SK-N-SH (cell line): ENCODE measurements at regions not wholly inside any gene's neighbourhood (a gene's known extent, or its start where the extent isn't known, plus 50 kb on each side); places are given as distances from the start of the nearest gene placed in this dataset.

Source experiments
- CTCF ChIA-PET: fragments of 300-600, 350-600 bp; formaldehyde crosslinking; extraction: SDS; loops from one replicate; lab custom pipeline; 2021; lab: Yijun Ruan, JAX
- POLR2A ChIA-PET: fragments of 350-600 bp; sonication (Branson Sonifier 250); formaldehyde crosslinking; extraction: SDS; loops from one replicate; lab custom pipeline; 2020; ENCODE audit warnings: antibody characterized with exemption, inconsistent platforms; lab: Yijun Ruan, JAX
- DNase-seq: peaks from one replicate; pipeline ENCODE4 v3.0.0; 2012
- H2AFZ ChIP-seq: fragments of 200-600 bp; sonication (generic); 2 replicates; pipeline ENCODE4 v1.8.1; 2016; ENCODE audit warnings: antibody characterized with exemption, mild to moderate bottlenecking, low read depth
- H3F3A ChIP-seq: fragments of 200-600 bp; sonication (generic); replicated peaks from 2 replicates; pipeline ENCODE3; 2016; ENCODE audit warnings: antibody characterized with exemption, mild to moderate bottlenecking; ENCODE audit not compliant: insufficient read depth
- H3K27ac ChIP-seq, 2 experiments: fragments of 200-500 bp in 1 of 2; fragments of 200-600 bp in 1 of 2; sonication (Bioruptor generic) in 1 of 2; sonication (generic), shearing (Covaris generic) in 1 of 2; 2 replicates each; pipeline versions ENCODE4 v1.5.1 to v1.6.1; 2014 to 2016; ENCODE audit warnings: low read depth in 2 of 2, inconsistent platforms in 1 of 2, low read length in 1 of 2, mild to moderate bottlenecking in 1 of 2, mixed read lengths in 1 of 2
- H3K27me3 ChIP-seq: fragments of 200-600 bp; sonication (generic), shearing (Covaris generic); 2 replicates; pipeline ENCODE4 v1.6.1; 2016; ENCODE audit warnings: mixed run types; ENCODE audit not compliant: insufficient read depth
- H3K36me3 ChIP-seq, 2 experiments: fragments of 200-500 bp in 1 of 2; fragments of 200-600 bp in 1 of 2; sonication (Bioruptor generic) in 1 of 2; sonication (generic) in 1 of 2; replicated peaks in 1 of 2; 2 replicates each; pipeline versions ENCODE3 to v1.5.1; 2014 to 2016; ENCODE audit warnings: low read length in 1 of 2, mild to moderate bottlenecking in 1 of 2; ENCODE audit not compliant: insufficient read depth in 2 of 2, control insufficient read depth in 1 of 2
- H3K4me1 ChIP-seq, 2 experiments: fragments of 200-500 bp in 1 of 2; fragments of 200-600 bp in 1 of 2; sonication (Bioruptor generic) in 1 of 2; sonication (generic), shearing (Covaris generic) in 1 of 2; 2 replicates each; pipeline versions ENCODE4 v1.5.1 to v1.6.1; 2014 to 2016; ENCODE audit warnings: low read depth in 1 of 2, low read length in 1 of 2, mixed run types in 1 of 2; ENCODE audit not compliant: insufficient read depth in 2 of 2, control insufficient read depth in 1 of 2
- H3K4me2 ChIP-seq: fragments of 200-600 bp; sonication (generic), shearing (Covaris generic); 2 replicates; pipeline ENCODE4 v1.6.1; 2017; ENCODE audit warnings: mixed run types
- H3K4me3 ChIP-seq, 2 experiments: fragments of 200-500 bp in 1 of 2; fragments of 200-600 bp in 1 of 2; sonication (Bioruptor generic) in 1 of 2; sonication (generic), shearing (Covaris generic) in 1 of 2; 2 replicates each; pipeline versions ENCODE4 v1.5.1 to v1.8.1; 2014 to 2016; ENCODE audit warnings: low read depth in 2 of 2, inconsistent platforms in 1 of 2, low read length in 1 of 2, mild to moderate bottlenecking in 1 of 2, mixed read lengths in 1 of 2, moderate library complexity in 1 of 2
- H3K79me2 ChIP-seq: fragments of 200-600 bp; sonication (generic); 2 replicates; pipeline ENCODE4 v1.8.1; 2017; ENCODE audit warnings: mild to moderate bottlenecking; ENCODE audit not compliant: insufficient read depth
- H3K9ac ChIP-seq: fragments of 200-600 bp; sonication (generic); 2 replicates; pipeline ENCODE4 v1.6.1; 2017; ENCODE audit warnings: mixed run types
- H3K9me2 ChIP-seq: fragments of 200-600 bp; sonication (generic); 2 replicates; pipeline ENCODE4 v1.6.1; 2017; ENCODE audit warnings: mixed run types
- H3K9me3 ChIP-seq: fragments of 200-600 bp; sonication (generic); 2 replicates; pipeline ENCODE4 v1.6.1; 2017; ENCODE audit warnings: mixed run types, mild to moderate bottlenecking, moderate library complexity
- H4K20me1 ChIP-seq: fragments of 200-600 bp; sonication (generic); 2 replicates; pipeline ENCODE4 v1.6.1; 2017; ENCODE audit warnings: mild to moderate bottlenecking, mixed run types; ENCODE audit not compliant: insufficient read depth
- EP300 ChIP-seq, 2 experiments: IDR thresholded peaks; 2 replicates each; pipeline versions ENCODE4 v1.4.0 to v1.6.1; 2012; ENCODE audit warnings: borderline replicate concordance in 1 of 2, low read depth in 1 of 2, low read length in 1 of 2
- EZH2phosphoT487 ChIP-seq: fragments of 200-600 bp; sonication (generic); IDR thresholded peaks from 2 replicates; pipeline ENCODE4 v1.6.1; 2017; ENCODE audit warnings: low read depth, mixed run types, mild to moderate bottlenecking, antibody characterized with exemption, moderate library complexity, borderline replicate concordance
- GABPA ChIP-seq: IDR thresholded peaks from 2 replicates; pipeline ENCODE4 v1.4.0; 2012; ENCODE audit warnings: low read depth, mild to moderate bottlenecking
- GATA2 ChIP-seq: sonication (generic); formaldehyde crosslinking; IDR thresholded peaks from 2 replicates; pipeline ENCODE4 v1.5.0; 2020; ENCODE audit warnings: mild to moderate bottlenecking, missing genetic modification reagents
- MEF2A ChIP-seq: IDR thresholded peaks from 2 replicates; pipeline ENCODE4 v1.4.0; 2012; ENCODE audit warnings: low read depth, borderline replicate concordance
- MXI1 ChIP-seq: IDR thresholded peaks from 2 replicates; pipeline ENCODE4 v1.6.1; 2012; ENCODE audit warnings: mild to moderate bottlenecking, low read depth, low read length, improper control_type of control experiment
- NFIC ChIP-seq: IDR thresholded peaks from 2 replicates; pipeline ENCODE4 v1.4.0; 2012; ENCODE audit warnings: borderline replicate concordance
- POLR2AphosphoS5 ChIP-seq: IDR thresholded peaks from 2 replicates; pipeline ENCODE4 v1.6.1; 2012; ENCODE audit warnings: low read depth, low read length
- RAD21 ChIP-seq: IDR thresholded peaks from 2 replicates; pipeline ENCODE4 v1.6.1; 2012; ENCODE audit warnings: mild to moderate bottlenecking, low read length
- RCOR1 ChIP-seq: fragments of 150-350 bp; IDR thresholded peaks from 2 replicates; pipeline ENCODE4 v1.6.1; 2017; ENCODE audit warnings: antibody characterized with exemption, low read length
- RFX5 ChIP-seq: IDR thresholded peaks from 2 replicates; pipeline ENCODE4 v1.6.1; 2012; ENCODE audit warnings: mild to moderate bottlenecking, improper control_type of control experiment, low read length
- RXRA ChIP-seq: IDR thresholded peaks from 2 replicates; pipeline ENCODE4 v1.4.0; 2012; ENCODE audit warnings: low read depth, mild to moderate bottlenecking, borderline replicate concordance
- SIN3A ChIP-seq: IDR thresholded peaks from 2 replicates; pipeline ENCODE4 v1.6.1; 2012; ENCODE audit warnings: low read depth, mild to moderate bottlenecking, low read length, moderate library complexity, borderline replicate concordance
- SMC3 ChIP-seq: IDR thresholded peaks from 2 replicates; pipeline ENCODE4 v1.6.1; 2012; ENCODE audit warnings: low read depth, low read length, improper control_type of control experiment
- TAF1 ChIP-seq: IDR thresholded peaks from 2 replicates; pipeline ENCODE4 v1.6.1; 2012; ENCODE audit warnings: low read depth, mild to moderate bottlenecking, low read length, moderate library complexity, borderline replicate concordance
- TEAD4 ChIP-seq: IDR thresholded peaks from 2 replicates; pipeline ENCODE4 v1.4.0; 2012; ENCODE audit warnings: mild to moderate bottlenecking, borderline replicate concordance; ENCODE audit not compliant: insufficient read depth
- YY1 ChIP-seq: IDR thresholded peaks from 2 replicates; pipeline ENCODE4 v1.4.0; 2012; ENCODE audit warnings: low read depth, mild to moderate bottlenecking
- WGBS: methylation state at CpG from one replicate; pipeline ENCODE4 v1.1.6; 2017; ENCODE audit warnings: low lambda C conversion rate; 5-methylcytosine and 5-hydroxymethylcytosine counted together

DNA sequence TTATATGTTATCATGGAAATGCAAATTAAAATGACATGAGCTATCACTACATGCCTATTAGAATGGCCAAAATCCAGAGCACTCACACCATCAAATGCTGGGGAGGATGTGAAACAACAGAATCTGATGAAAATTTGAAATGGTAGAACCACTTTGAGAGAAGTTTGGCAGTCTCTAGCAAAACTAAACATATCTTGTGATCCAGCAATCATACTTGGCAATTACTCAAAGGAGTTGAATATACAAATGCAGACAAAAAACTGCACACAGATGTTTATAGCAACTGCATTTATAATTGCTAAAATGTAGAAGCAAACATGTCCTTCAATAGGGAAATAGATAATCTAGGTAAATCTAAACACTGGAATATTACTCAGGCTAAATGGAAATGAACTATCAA lies 1164.9 kb downstream of the DNAJB9 start:
- CTCF ChIA-PET = no interaction called here
- H3K9ac ChIP-seq = no peak overlapping the region
- no peaks in the 10 kb centered on the region for H4K20me1 ChIP-seq

DNA sequence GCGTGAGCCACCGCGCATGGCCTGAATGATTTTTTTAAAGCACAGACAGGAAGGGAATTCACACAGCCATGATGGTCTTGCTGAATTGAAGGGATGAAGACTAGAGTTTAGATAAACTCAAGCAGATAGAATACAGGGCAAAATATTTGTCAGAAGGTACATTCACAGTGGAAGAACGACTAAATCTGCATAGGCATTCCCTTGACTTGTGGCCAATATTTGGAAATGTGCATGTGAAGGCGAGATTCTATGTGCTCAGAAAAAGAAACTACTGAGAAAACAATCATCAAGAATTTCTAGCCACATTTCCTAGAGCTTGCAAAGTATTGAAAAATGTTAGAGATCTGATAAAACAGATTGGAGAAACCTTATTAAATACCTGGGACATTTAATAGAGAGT lies 1166.2 kb downstream of the DNAJB9 start:
- CTCF ChIA-PET = no interaction called here
- 65% methylated on average over 5 of the region's 5 CpGs for WGBS

More for the DNA sequence above, 1164.9 kb downstream of the DNAJB9 start:
- Histone ChIP-seq H3K9me3 (peaks cover 15% of the 10 kb centered on the region; the same call in 1 of the 2 replicates), H3K4me2 (no peak overlapping the region), H2AFZ (no peak overlapping the region), H3K27ac (no peak overlapping the region), H3K36me3 (no peaks in the 10 kb centered on the region), H3K27me3 (no peaks in the 10 kb centered on the region), H3K4me1 (no peaks in the 10 kb centered on the region), H3K4me3 (no peak overlapping the region), H3F3A (no peaks in the 10 kb centered on the region), H3K9me2 (no peaks in the 10 kb centered on the region; the same call in 1 of the 2 replicates), H3K79me2 (no peaks in the 10 kb centered on the region)
- POLR2A ChIA-PET = no interaction called here
- no peak for TF ChIP-seq SMC3
- no peak for TF ChIP-seq EZH2phosphoT487
- no peak for TF ChIP-seq RXRA
- TF ChIP-seq GATA2 = no peak
- TF ChIP-seq MEF2A = no peak
- TF ChIP-seq RFX5 = no peak
- TF ChIP-seq YY1 = no peak
- TF ChIP-seq GABPA = no peak
- TF ChIP-seq POLR2AphosphoS5 = no peak
- no peak for TF ChIP-seq RCOR1
- TF ChIP-seq TAF1 = no peak
- TF ChIP-seq NFIC = no peak
- TF ChIP-seq RAD21 = no peak
- TF ChIP-seq EP300 (IDR thresholded peaks at IDR 0.05; ENCODE audit: borderline replicate concordance in 1 of 2, low read depth in 1 of 2, low read length in 1 of 2) = no peak
- DNase-seq = no peak

More for the DNA sequence above, 1166.2 kb downstream of the DNAJB9 start:
- no peak for DNase-seq
- Histone ChIP-seq H3K9ac (no peak overlapping the region), H3K27me3 (no peaks in the 10 kb centered on the region), H2AFZ (no peak overlapping the region)
- TF ChIP-seq GABPA (no peak), MXI1 (no peak), MEF2A (no peak), RAD21 (no peak), SIN3A (no peak), TAF1 (no peak), EZH2phosphoT487 (no peak), RXRA (no peak), TEAD4 (no peak)
- TF ChIP-seq, all 33 proteins: peak for 0
- no peaks in the 10 kb centered on the region for H4K20me1 ChIP-seq
- no peaks in the 10 kb centered on the region for H3K36me3 ChIP-seq
- no peak overlapping the region for H3K27ac ChIP-seq
- H3K9me3 ChIP-seq = peaks cover 15% of the 10 kb centered on the region
- H3K4me2 ChIP-seq = no peak overlapping the region
- H3K4me3 ChIP-seq = no peak overlapping the region
- no peaks in the 10 kb centered on the region for H3K79me2 ChIP-seq
- no peaks in the 10 kb centered on the region for H3K4me1 ChIP-seq
- H3F3A ChIP-seq = no peaks in the 10 kb centered on the region
- no peaks in the 10 kb centered on the region; the same call in 1 of the 2 replicates for H3K9me2 ChIP-seq
- POLR2A ChIA-PET = no interaction called here
